NCI-H526 (cell line): ENCODE measurements at regions not wholly inside any gene's neighbourhood (a gene's known extent, or its start where the extent isn't known, plus 50 kb on each side); places are given as distances from the start of the nearest gene placed in this dataset.
"Not testable (repeated sequence)": the region's sequence is repeated elsewhere in the genome, so short reads cannot be mapped to it uniquely, and the experiment has no call there.

ENCODE experiments used
- DNase-seq, 2 experiments: peaks; one replicate each; lab custom pipeline; 2025; lab: John Stamatoyannopoulos, UW

DNA sequence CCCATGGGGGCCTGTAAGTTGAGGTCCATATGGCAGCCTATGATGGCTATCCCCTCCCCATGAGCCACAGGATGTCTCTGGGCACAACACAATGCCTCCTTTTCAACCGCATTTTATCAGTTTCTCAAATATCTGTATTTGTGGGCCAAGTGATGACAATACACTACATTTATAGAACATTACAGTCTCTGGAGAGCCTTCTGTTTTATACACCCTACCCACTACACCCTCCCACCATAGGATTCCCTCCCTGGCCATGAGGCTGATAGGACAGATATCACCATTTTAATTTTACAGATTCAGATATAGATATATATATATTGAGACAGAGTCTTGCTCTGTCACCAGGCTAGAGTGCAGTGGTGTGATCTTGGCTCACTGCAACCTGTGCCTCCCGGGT, 236.8 kb downstream of the ENC1 start:
- no peak for DNase-seq

DNA sequence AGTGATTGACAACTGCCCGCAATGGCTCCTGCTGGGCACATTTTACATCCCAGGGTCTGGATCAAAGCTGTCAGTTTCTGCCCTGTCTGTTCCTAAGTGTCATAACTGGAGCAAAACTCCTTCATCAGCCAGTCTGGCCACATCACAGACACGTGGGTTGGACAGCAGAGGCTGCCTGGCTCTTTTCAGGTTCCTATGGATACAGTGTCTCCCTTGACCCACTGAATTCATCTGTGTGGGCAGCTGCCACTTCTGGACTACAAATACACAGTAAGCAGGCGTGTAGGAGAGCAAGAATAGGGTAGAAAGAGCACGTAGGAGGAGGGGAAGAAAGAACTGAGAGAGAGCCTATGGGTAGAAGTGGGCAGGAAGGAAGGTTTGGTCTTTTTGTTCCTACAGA, 238.0 kb downstream of the ENC1 start:
- no peak for DNase-seq

DNA sequence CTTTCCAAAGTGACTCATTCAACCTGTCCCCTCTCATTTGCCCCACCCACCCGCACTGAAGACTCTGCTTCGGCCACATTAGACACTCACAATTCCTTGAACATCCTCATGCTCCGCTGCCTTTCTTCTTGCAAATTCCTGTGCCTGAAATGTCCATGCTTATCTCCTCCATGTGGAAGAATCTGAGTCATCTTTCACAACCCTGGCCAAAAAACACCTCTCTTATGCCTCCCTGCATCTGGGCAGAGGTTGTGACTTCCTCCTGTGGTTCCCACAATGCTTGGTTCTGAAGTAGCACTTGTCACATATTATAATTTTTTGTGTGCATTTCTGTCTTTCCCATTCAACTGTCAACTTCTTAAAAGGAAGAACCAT, 238.6 kb downstream of the ENC1 start:
- DNase-seq, result no peak

DNA sequence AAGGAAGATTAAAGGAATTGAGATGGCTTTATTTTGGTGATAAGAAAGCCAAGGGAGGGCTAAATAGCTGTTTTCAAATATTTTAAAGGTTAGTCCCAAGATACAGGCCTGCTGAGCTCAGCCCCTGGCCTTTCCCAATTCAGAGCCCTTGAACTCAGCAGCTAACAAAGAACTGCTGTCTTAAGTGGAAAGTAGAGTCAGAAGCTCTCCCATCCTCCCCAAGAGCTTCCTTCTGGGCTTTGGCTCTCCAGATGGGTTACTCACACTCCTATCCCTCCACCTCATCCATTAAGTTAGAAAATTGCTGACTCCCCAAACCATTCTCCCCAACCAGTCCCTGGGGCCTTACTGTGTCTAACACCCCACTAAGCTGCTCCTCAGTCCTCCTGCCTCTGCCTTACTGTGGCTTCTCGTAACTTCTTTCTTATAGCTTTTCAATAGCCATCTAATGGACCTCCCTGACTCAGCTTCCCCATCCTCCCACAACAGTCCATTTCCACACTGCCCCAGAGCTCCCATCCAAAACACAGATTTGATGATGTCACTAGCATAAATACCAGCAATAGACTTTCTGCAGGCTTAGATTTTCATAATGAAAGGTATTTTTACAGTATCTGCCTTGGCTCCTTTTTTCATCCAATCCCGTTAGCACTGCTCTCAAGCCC, 239.1 kb downstream of the ENC1 start:
- no peak for DNase-seq

DNA sequence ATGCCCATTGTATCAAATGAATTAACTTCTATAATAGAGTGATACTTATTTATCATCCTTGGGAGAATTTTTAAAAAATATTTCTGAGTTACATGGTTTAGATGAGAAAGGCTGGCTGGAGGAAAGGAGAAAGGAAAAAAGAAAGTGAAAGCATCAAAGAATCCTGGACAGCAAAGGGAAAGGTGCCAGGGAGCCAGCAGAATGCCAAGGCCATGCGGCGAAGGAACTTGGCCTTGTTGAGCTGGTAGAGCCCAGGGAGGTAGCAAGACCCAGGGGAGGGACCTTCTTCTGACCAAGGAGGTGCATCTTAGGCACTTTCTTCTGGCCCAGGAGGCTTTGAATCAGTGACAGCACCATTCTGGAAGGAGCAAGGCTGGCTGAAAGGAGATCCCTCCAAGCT, 240.5 kb downstream of the ENC1 start:
- DNase-seq, result no peak

DNA sequence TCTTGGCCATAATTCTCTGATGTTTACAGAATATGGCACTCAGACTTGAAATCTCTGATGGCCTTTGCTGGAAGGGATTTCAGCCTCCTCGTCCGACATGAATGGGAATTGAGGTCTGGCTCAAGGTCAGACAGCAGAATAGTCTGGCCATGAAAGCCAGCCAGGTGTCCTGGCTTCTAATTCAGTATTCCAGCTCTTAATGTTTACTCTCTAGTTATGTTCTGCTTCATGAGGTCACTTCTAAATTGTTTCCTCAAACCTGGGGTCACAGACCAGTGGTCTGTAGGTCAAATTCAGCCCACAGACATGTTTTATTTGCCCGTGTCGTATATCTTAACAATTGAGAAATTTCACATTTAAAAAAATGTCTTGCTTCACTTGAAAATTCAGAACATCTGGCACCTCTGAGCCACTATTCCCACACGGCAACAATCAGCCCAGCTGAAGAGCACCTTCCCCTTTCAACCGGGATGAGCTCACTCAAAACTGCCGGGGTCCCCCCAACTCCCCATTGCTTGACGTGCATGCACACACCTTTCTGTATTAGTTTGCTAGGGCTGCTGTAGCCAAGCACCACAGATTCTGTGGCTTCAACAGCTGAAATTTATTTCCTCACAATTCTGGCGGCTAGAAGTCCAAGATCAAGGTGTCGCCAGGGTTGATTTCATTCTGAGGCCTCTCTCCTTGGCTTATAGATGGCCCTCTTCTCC, 243.5 kb downstream of the ENC1 start:
- DNase-seq, result no peak

DNA sequence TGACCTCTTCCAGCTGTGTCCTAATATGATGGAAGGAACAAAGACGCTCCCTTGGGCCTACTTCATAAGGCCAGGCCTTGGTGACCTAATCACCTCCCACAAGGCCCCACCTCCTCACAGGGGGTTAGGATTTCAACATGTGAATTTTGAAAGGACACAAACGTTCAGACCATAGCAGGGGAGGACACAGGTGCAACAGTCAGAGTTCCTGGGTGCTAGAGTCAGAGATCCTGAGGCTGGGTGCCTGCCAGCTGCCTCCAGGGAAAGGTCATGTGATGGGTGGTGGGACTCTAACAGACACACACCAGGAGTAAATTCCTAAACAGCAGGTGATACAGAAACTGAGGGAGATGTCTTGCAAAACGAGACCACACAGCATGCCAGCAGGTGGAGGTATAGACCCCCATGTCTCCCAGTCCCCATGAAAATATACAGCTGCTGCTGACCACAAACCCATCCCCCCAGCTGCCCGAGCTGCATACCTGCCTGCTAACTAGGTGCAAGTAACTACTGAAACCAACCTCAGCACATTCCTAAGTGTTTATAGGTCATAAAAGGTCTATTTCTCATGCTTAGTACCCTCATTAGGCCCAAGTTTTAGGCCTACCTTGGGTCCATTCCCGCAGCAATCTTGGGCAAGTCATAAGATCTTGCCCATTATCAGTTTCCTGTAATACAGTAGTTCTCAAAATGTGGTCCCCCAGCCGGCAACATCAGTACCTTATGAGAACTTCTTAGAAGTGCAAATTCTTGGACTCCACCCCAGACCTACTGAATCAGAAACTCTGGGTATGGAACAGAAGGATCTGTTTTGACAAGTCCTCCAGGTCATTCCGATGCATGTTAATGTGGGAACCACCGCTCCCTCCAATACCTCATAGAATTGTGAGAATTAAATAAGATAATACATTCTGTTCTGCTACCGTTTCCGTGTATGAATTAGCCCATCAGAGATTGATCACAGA, 245.3 kb downstream of the ENC1 start:
- peak; percentile 35 to 57 for DNase-seq

DNA sequence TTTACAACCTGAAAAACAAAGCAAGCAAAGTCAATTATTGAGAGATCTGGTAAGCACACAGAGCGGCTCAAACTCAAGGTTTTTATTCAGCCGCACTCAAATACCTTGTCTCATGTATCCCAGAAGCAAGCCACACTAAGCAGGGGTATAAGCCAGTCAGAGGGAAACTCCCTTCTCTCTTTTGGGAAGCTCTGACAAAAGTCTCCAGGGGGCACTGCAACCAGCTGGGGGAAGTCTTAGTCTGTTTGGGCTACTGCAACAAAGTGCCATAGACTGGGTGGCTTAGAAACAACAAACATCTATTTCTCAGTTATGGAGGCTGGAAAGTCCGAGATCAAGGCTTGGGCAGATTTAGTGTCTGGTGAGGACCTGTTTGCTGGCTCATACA, 246.0 kb downstream of the ENC1 start:
- DNase-seq, result no peak

DNA sequence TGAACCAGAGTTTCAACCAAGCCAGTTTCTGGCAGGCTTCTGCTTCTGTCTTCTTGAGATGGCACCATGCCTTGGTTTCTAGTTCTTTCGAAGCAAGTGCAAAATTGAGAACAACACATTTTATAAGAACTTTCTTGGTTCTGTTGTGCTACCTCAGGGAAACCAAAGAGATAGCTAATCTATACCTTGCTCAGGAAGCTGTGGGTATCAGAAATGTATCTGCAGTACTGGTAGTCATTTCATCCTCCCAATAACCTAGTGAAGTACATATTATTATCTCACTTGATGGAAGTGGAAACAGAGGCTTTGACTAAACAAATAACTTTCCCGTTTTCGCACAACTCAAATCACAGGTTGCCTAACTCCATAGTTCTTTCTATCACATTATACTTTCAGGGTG, 246.6 kb downstream of the ENC1 start:
- DNase-seq, result no peak

DNA sequence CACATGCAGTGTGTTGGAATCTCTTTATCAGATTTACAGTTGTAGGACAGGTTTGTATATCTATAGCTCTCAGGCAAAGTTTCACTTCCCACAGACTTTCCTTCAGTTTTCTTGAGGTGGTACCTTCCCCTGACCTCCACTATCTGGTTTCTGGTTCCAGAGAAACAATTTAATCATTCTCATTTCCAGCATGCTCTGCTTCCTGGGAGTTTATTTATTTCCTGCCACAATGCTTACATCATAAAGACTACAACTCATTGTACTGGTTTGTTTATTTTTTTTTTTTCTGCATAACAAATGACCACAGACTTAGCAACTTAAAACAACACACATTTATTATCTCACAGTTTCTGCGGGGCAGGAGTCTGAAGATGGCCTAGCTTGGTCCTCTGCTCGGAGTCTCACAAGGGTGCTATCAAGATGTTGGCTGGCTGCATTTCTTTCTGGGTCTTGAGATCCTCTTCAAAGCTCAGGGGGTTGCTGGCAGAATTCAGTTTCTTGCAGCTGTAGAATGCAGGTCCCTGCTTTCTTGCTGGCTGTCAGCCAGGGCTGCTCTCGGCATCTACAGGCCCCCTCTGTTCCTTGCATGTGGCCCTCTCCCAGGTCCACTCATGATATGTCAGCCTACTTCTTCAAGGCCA, 247.7 kb downstream of the ENC1 start:
- no peak for DNase-seq

DNA sequence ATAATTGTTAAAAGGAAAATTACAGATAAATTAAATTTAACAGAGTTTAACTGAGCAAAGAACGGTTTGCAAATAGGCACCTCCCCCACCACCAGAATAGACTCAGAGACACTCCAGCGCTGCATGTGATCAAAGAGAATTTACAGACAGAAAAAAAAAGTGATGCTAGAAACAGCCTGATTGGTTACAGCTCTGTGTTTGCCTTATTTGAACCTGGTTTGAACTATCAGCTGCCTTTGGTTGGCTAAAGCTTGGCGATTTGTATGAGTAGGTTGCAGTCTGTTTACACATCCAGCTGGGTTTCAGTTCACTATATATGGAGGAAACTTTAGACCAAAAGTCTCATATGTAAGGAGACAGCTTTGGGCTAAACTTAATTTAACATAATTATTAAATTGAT, 249.1 kb downstream of the ENC1 start:
- DNase-seq, result no peak

DNA sequence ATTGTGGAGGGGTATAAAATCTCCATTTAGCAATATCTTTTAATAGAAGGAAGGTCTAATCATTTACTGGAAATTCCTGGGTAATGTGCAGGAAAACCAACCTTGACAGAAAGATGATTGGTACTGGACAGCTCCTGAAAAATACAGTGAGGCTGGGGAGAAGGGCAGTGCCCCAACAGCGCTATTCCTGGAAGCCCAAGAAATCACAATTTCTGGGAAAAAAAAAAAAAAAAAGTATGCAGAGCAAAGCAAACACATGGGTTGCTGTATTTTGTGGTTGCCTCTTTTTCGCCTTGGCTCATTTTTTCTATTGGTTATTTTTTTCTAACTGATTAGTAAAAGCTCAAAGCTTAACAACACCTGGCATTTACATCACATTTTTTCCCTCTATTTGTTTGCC, 249.7 kb downstream of the ENC1 start:
- DNase-seq, result no peak

DNA sequence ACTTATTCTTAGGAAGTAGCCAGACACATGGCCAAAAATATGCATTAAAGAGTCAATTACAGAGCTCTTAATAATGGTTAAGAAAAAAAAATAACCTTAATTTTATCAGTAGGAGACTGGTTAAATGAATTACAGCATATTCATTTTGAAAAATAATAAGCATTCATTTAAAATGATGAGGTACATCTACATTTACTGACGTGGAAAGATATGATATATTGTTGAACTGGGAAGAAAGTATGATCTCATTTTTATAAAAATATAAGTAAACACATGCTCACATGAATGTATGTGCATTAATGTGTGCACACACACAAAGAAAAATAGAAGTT, 250.3 kb downstream of the ENC1 start:
- DNase-seq, result no peak

DNA sequence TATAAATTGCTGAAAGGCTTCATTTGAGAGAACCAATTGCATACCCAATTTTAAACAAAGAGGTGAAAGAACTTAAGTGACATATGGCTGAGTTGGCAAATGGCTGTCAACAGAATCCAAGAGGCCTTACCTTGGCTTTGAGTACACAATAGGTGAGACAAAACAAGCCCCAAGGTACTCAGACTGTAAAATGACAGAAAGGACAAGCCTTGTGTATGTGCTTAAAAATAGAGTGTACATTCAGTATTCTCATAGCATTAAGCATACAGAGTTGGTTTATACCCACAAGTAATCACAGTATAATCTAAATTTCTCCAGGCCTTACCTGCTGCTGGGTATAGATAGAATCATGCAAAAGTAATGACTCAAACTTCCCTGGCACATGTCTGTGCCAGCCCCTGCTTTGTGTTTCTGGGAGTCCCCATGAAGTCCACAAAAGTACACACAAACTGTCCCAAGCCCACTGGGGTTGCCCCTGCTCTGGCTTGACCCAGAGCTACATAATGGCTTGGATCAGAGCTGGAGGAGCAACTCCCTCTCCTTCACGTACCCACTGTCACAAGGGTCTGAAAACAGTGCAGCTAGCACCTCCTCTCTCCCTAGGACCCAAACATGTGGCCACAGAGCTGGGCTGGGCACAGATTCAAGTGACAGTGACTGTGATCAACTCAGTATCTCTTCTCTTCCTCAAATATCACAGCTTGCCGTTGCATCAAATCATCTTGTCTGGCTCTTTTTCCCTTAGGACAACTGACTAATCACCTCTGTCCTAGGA, 250.8 kb downstream of the ENC1 start:
- DNase-seq, result no peak

DNA sequence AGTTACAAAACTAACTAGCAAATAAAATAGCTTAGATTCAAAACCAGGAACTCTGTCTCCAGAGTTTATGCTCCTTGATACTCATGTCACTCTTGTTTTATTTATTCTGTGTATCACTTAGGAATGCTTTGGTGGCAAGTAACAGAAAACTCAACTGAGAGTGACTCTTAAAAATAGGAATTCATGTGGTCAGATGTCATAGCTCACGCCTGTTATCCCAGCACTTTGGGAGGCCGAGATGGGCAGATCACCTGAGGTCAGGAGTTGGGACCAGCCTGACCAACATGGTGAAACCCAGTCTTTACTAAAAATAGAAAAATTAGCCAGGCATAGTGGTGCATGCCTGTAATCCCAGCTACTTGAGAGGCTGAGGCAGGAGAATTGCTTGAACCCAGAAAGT, 252.1 kb downstream of the ENC1 start:
- not testable (repeated sequence) for DNase-seq

DNA sequence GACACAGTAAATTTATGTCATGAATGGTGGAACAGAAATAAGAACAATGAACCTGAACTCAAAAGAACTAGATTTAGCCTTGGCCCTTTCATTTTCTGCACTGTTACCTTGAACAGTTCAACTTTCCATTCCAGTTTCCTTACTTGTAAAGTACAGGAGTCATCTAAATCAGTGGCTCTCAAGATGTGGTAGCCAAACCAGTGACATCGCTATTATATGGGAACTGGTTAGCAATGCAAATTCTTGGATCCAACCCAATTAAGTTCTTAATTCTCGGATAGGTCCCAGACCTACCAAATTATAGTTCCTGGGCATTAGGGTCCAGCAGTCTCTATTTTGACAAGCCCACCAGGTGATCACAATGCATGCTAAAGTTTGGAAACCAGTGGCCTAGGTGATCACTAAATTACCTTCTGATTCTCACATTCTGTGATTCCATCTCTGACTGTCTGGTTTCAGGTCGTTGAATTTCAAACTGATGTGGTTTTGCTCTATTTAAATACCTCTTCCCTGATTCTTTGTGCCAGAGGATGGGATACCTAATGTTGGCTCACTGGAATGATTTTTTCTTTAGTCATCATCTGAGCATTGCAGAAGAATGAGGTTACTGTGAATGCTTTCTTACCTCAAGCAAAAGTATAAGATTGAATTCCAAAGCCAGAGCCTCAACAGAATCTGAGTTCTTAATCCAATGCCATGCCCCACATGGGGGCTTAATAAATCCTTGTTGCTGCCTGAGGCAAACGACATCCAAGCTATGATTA, 253.8 kb downstream of the ENC1 start:
- no peak for DNase-seq

DNA sequence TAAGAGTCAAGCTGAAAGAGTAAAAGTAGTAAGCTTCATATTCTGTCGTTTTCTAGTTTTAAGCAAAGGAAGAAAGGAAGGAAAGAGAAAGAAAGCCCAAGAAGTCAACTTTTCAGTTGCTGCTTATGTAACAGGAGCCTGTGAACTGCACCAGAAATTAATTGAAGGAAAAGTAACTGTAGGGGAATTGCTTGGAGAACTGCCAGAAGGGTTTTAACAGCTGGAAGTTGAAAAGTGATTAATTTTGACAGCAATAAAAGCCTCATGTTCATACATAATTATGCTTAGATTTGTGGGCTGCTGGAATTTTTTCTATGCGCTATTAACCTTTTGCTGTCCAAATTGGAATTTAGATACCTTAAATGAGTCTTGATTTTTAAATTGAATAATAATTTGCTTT, 255.7 kb downstream of the ENC1 start:
- DNase-seq, result no peak

DNA sequence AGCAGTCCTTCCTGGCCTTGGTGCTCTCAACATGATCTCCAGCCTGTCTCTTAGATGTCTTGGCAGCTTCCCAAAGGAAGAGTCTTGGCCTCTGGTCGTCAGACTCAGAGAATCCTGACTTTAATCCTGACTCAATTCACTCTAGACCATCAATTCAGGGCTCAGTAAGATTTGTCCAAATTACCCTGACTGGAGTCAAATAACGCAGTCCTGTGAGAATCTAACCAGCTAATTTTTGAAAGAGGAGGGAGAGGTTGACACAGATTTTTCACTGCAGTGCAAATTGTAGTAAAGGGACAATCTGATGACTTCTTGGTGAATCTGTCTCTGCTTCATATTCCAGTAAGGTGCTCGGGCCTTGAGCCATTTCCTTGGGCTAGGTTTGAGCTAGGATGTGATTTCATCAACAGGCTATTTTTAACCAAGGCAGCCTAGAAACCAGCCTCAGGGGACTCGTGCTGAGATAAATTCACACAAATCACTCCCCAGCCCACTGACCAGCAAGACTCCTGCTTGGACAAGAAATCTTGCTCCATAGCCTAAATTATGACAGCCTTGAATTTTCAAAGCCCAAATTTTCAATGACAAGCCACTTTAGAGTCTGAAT, 257.4 kb downstream of the ENC1 start:
- no peak for DNase-seq

DNA sequence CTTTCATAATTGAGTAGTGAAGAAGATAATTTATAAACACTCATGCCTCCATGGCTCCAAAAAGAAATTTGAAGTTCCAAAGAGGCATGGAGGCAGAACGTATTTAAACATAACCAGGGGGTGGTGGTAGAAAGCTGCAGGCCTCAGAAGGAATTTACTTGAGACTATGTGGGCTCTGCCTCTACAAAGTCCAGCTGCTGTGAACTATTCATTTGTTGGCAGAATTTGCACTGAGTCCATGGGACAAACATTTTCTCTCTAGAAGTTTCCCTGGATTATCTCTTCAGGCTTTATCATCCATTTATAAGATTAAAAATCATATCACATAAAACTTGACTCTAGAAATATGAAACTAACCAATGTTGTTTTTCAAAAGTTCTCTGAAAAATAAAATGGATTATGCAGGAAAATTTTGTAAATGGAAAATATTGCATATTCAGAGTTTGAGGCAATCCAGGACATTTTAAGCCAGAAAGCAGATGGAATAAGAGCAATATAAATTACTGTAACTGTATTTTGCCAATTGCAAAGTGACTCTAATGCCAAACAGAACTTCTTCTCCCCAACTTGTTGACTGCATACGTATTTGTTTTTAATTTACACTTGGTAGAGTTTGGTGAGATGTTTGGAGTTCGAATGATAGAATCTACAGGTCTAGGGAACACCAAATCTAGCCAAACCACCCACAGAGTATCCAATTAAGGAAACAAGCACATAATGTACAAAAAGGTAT, 258.2 kb downstream of the ENC1 start:
- DNase-seq, result no peak

DNA sequence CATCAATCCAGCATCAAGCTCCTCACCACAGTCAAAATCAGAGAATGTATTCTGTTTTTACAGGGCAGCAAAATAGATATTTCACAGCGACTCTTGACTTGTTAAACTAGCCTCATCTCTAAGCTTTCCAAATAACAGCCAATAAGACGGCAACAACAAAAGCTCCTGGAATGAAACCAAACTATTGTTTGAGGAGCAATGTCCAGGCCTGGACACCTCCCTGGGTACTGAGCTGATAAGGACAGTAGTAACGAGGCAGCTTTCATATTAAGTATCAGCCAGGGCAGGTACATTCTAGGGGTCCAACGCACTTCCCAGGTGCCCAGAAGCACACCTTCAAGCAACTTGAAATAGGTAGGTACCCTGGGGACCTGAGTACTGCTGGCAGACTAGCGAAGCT, 260.3 kb downstream of the ENC1 start:
- no peak for DNase-seq
